ENCODE measurements at regions not wholly inside any gene's neighbourhood (a gene's known extent, or its start where the extent isn't known, plus 50 kb on each side); places are given as distances from the start of the nearest gene placed in this dataset.

DNA sequence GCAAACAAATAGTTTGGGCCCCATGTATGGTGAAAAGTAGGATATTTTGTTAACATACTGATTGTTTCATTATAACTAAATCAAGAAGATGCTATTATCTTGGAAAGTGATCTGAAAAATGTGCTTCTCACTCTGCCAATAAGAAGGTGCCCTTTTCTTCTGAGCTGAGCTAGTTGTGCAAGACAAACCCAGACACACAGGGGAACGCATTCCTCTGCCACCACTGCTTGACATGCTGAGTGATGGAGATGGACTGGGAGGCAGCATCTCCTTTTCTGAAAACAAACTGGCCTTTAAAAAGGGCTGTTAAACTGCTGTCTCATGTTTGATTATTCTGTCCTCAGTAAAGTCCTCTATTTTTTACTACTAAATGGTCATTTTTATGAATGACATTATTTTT lies 1989.9 kb upstream of the CELF4 start:
- no peak overlapping the region for H2AFZ ChIP-seq (ENCODE audit: low read length)
- POLR2A ChIA-PET = no interaction called here
- no TSS peak for BruUV-seq (replicated peaks)
- intact Hi-C loops (cut with micrococcal nuclease; ENCODE audit: unreplicated experiment) = no loop called here
- CTCF ChIA-PET (ENCODE audit: unreplicated experiment) = no interaction called here
- TF ChIP-seq, protein P1, sequence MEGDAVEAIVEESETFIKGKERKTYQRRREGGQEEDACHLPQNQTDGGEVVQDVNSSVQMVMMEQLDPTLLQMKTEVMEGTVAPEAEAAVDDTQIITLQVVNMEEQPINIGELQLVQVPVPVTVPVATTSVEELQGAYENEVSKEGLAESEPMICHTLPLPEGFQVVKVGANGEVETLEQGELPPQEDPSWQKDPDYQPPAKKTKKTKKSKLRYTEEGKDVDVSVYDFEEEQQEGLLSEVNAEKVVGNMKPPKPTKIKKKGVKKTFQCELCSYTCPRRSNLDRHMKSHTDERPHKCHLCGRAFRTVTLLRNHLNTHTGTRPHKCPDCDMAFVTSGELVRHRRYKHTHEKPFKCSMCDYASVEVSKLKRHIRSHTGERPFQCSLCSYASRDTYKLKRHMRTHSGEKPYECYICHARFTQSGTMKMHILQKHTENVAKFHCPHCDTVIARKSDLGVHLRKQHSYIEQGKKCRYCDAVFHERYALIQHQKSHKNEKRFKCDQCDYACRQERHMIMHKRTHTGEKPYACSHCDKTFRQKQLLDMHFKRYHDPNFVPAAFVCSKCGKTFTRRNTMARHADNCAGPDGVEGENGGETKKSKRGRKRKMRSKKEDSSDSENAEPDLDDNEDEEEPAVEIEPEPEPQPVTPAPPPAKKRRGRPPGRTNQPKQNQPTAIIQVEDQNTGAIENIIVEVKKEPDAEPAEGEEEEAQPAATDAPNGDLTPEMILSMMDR (conservative IDR thresholded peaks at IDR 0.05; ENCODE audit: low read length) = no peak
- no peak for TF ChIP-seq EZH2phosphoT487 (IDR thresholded peaks at IDR 0.05; ENCODE audit: borderline replicate concordance, low read depth, low read length)
- H3K79me2 ChIP-seq (ENCODE audit: insufficient read depth, low read depth, low read length) = no peaks in the 10 kb centered on the region
- no peaks in the 10 kb centered on the region for H3K4me1 ChIP-seq (ENCODE audit: insufficient read depth, low read length, poor library complexity, severe bottlenecking)
- H4K20me1 ChIP-seq (ENCODE audit: insufficient read depth, low read length) = no peaks in the 10 kb centered on the region
- no peaks in the 10 kb centered on the region for H3K36me3 ChIP-seq (ENCODE audit: insufficient read depth, low read length)
- H3K4me3 ChIP-seq (ENCODE audit: low read depth, low read length, poor library complexity, severe bottlenecking) = no peak overlapping the region
- no peak overlapping the region for H3K4me2 ChIP-seq (ENCODE audit: low read length)
- no peaks in the 10 kb centered on the region for H3K9me3 ChIP-seq (ENCODE audit: low read length)
- H3K9me2 ChIP-seq (ENCODE audit: insufficient read depth, low read length) = no peaks in the 10 kb centered on the region
- DNase-seq (ENCODE audit: low spot score) = no peak
- H3K27ac ChIP-seq (ENCODE audit: low read depth, low read length, poor library complexity, severe bottlenecking) = no peak overlapping the region

DNA sequence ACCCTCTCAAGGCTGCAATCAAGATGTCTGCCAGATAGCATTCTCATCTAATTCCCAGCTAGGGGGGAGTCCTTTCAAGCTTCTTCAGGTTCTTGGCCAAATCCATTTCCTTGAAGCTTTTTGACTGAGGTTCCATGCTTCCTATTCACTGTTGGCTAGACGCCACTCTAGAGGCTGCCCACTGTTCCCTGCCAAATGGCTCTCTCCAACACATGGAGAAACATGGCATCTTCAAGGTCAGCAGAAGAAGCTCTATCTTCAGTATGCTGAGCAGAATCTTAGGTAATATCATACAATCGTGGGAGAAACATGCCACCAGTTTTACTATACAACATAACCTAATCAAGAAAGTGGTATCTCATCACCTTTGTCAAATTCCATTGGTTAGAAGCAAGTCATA lies 1985.1 kb upstream of the CELF4 start:
- Histone ChIP-seq H3K9me3 (ENCODE audit: low read length) (no peaks in the 10 kb centered on the region), H3K4me3 (ENCODE audit: low read depth, low read length, poor library complexity, severe bottlenecking) (no peak overlapping the region), H3K79me2 (ENCODE audit: insufficient read depth, low read depth, low read length) (no peaks in the 10 kb centered on the region), H3K9me2 (ENCODE audit: insufficient read depth, low read length) (no peaks in the 10 kb centered on the region), H2AFZ (ENCODE audit: low read length) (no peak overlapping the region), H4K20me1 (ENCODE audit: insufficient read depth, low read length) (no peaks in the 10 kb centered on the region), H3K4me1 (ENCODE audit: insufficient read depth, low read length, poor library complexity, severe bottlenecking) (no peaks in the 10 kb centered on the region), H3K4me2 (ENCODE audit: low read length) (no peak overlapping the region), H3K36me3 (ENCODE audit: insufficient read depth, low read length) (no peaks in the 10 kb centered on the region), H3K27ac (ENCODE audit: low read depth, low read length, poor library complexity, severe bottlenecking) (no peak overlapping the region)
- ChIA-PET POLR2A (no interaction called here), CTCF (ENCODE audit: unreplicated experiment) (no interaction called here)
- DNase-seq (ENCODE audit: low spot score) = no peak
- no peak for TF ChIP-seq EZH2phosphoT487 (IDR thresholded peaks at IDR 0.05; ENCODE audit: borderline replicate concordance, low read depth, low read length)
- TF ChIP-seq, protein P1 (conservative IDR thresholded peaks at IDR 0.05; ENCODE audit: low read length) = no peak
- intact Hi-C loops (cut with micrococcal nuclease; ENCODE audit: unreplicated experiment) = no loop called here
- BruUV-seq (replicated peaks) = no TSS peak

DNA sequence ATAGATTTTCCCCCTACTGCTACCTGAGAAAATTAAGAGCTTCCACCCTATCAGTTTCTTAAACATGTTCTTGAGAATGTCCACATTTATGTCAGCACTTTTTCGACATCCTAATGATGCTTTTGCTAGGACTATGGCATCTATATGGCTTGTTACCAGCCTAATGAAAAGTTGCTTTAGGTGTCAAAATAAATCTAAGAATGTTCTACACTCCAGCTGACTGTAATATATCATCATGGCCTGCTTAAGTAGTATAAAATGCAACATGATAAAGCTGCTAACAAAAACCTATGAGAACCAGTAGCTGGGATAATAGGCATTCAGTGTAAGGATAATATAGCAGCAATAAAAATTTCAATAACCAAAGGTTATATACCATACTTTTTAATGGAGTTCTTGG lies 1983.5 kb upstream of the CELF4 start:
- TF ChIP-seq, protein P1 (conservative IDR thresholded peaks at IDR 0.05; ENCODE audit: low read length) = no peak
- no peak for TF ChIP-seq EZH2phosphoT487 (IDR thresholded peaks at IDR 0.05; ENCODE audit: borderline replicate concordance, low read depth, low read length)
- no peak for DNase-seq (ENCODE audit: low spot score)
- Histone ChIP-seq H3K4me1 (ENCODE audit: insufficient read depth, low read length, poor library complexity, severe bottlenecking) (no peaks in the 10 kb centered on the region), H2AFZ (ENCODE audit: low read length) (no peak overlapping the region), H3K9me2 (ENCODE audit: insufficient read depth, low read length) (no peaks in the 10 kb centered on the region), H3K79me2 (ENCODE audit: insufficient read depth, low read depth, low read length) (no peaks in the 10 kb centered on the region), H4K20me1 (ENCODE audit: insufficient read depth, low read length) (no peaks in the 10 kb centered on the region), H3K36me3 (ENCODE audit: insufficient read depth, low read length) (no peaks in the 10 kb centered on the region), H3K9me3 (ENCODE audit: low read length) (no peaks in the 10 kb centered on the region), H3K4me3 (ENCODE audit: low read depth, low read length, poor library complexity, severe bottlenecking) (no peak overlapping the region), H3K27ac (ENCODE audit: low read depth, low read length, poor library complexity, severe bottlenecking) (no peak overlapping the region), H3K4me2 (ENCODE audit: low read length) (no peak overlapping the region)
- ChIA-PET CTCF (ENCODE audit: unreplicated experiment) (no interaction called here), POLR2A (no interaction called here)
- no TSS peak for BruUV-seq (replicated peaks)
- intact Hi-C loops (cut with micrococcal nuclease; ENCODE audit: unreplicated experiment) = no loop called here
